ENCODE measurements at regions not wholly inside any gene's neighbourhood (a gene's known extent, or its start where the extent isn't known, plus 50 kb on each side); places are given as distances from the start of the nearest gene placed in this dataset.
"Not testable (repeated sequence)": the region's sequence is repeated elsewhere in the genome, so short reads cannot be mapped to it uniquely, and the experiment has no call there.

- DNase-seq (ENCODE audit: low spot score) = peak; percentile 47
Observed at GRCh38 chr14:34300882-34301734, 160.9 kb downstream of the SPTSSA start.

DNA sequence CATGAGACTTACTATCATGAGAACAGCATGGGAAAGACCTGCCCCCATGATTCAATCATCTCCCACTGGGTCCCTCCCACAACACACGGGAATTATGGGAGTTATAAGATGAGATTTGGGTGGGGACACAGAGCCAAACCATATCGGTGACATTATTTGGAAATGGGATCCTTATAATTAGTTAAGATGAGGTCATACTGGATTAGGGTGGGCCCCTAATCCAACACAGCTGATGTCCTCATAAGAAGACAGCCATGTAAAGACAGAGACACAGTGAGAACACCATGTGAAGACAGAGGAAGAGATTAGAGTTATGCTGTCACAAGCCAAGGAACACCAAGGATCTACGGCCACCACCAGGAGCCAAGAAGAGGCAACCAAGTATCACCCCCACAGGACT, 161.7 kb downstream of the SPTSSA start:
- DNase-seq (ENCODE audit: low spot score) = no peak

- DNase-seq (ENCODE audit: low spot score) = no peak
Observed at GRCh38 chr14:34299360-34299759, 162.7 kb downstream of the SPTSSA start.

DNA sequence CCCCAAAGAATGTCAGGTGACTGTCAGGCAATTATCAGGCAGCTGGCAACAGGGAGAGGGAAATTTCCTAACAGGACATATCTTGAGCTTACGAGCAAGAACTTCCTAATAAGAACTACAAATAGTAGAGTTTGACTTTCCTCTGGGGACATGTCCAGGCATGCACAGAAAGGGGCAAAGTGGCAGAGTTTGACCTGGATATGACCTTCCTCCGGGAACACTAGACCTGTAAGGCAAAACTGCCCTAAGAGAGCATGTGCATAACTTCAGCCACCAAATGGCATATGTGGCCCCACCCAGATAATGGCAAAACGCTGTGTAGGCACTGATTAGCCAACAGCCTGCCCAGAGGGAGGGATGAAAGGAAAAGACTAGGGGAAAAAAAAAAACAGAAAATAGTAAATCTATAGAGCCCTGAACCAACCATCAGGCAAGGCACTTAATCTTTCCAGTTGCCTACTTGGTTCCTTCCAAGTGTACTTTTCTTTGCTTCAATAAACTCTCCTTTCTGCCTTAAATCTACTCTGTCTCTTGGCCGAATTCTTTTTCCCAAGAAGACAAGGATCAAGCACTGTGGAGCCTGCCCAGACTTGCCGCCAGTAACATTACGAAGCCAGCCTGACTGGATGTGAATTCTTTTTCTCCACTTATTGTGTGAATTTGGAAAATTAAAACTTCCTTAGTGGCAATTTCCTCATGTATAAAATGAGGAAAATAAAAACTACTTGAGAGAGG, 164.1 kb downstream of the SPTSSA start:
- peak; percentile 47 for DNase-seq (ENCODE audit: low spot score)

DNA sequence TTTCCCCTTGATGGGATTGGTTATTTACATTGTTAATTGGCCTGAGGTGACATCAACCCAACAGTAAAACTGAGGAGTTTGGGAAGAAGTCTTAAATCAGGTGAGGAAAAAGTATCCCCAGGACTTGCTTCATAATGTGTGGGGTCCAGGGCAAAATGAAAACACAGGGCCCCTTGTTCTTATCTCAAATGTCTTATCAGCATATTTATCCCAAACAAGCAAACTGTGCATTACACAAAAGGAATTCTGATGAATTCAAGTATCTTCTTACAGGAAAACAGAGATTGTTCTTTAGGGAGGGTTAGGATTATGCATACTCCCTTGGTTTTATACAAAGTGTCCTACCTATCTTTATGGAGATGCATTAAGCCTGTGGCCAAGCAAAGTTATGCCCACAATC, 178.4 kb downstream of the SPTSSA start:
- no peak for DNase-seq (ENCODE audit: low spot score)

- DNase-seq (ENCODE audit: low spot score) = no peak
Observed at GRCh38 chr14:34277191-34277590, 184.8 kb downstream of the SPTSSA start.

- DNase-seq (ENCODE audit: low spot score) = no peak
Observed at GRCh38 chr14:34275530-34275929, 186.5 kb downstream of the SPTSSA start.

GRCh38 chr14:34275078-34275477, 187.0 kb downstream of the SPTSSA start:
- DNase-seq (ENCODE audit: low spot score) = no peak

DNA sequence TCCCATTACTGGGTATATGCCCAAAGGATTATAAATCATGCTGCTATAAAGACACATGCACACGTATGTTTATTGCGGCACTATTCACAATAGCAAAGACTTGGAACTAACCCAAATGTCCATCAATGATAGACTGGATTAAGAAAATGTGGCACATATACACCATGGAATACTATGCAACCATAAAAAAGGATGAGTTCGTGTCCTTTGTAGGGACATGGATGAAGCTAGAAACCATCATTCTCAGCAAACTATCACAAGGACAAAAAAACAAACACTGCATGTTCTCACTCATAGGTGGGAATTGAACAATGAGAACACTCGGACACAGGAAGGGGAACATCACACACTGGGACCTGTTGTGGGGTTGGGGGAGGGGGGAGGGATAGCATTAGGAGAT, 188.3 kb downstream of the SPTSSA start:
- not testable (repeated sequence) for DNase-seq (ENCODE audit: low spot score)

- DNase-seq (ENCODE audit: low spot score) = no peak
Observed at GRCh38 chr14:34270361-34270760, 191.7 kb downstream of the SPTSSA start.

DNA sequence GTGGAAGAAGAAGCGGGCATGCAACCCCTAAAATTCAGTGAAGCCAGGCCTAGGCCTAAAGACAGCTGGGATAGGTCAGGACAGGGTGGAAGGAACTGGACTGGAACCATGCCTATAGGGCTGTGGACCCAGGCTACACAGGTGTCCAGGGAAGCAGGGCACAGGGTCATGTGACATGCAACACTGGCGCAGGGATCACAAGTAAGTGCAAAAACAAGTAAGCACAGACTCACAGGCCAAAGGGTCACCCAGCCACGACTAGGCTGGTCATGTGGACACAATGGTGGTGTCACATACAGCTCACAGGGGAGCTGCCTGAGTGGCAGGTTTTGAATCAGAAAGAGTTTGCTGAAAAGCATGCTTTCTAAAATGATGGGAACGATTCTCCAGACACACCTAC, 195.7 kb downstream of the SPTSSA start:
- DNase-seq (ENCODE audit: low spot score) = no peak

GRCh38 chr14:34262127-34262910, 199.7 kb downstream of the SPTSSA start:
- no peak for DNase-seq (ENCODE audit: low spot score)

DNA sequence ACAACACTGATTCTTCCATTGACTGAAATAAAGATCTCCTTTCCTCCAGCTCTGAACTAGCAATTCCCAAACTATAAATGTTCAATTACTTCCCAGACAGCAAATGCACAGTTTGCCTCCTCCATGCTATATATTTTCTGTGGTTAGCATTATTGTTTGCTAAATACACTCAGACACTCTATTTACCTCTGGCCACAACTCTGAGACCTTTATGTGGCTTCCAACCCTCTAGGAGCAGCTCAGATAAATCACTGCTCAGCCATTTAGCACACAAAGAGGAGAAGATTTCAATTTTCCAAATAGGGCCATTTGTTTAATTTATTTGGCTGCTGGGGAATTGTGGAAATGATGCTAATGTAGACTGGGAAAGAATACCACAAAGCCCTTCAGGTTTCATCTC, 202.0 kb downstream of the SPTSSA start:
- no peak for DNase-seq (ENCODE audit: low spot score)

DNA sequence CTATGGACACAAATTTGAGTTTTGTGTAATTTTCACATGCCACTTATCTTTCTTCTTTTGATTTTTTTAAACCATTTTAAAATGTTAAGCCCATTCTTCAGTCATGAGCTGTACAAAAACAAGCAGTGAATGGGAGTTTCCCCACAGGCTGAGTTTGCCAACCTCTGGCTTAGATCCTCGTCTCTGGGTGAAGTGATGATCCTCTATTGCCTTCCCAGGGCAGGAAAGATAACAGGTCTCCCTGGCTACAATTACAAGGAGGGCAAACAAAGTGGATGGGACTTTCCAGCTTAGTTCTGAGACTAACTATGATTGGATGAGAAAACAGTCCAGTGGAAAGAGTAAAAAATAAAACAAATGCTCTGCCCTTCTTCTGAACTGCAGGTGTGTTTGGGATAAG, 203.7 kb downstream of the SPTSSA start:
- DNase-seq (ENCODE audit: low spot score) = no peak

- DNase-seq (ENCODE audit: low spot score) = no peak
Observed at GRCh38 chr14:34257505-34257904, 204.5 kb downstream of the SPTSSA start.

GRCh38 chr14:34256223-34256622, 205.8 kb downstream of the SPTSSA start:
- no peak for DNase-seq (ENCODE audit: low spot score)

GRCh38 chr14:34254571-34254970, 207.5 kb downstream of the SPTSSA start:
- DNase-seq (ENCODE audit: low spot score) = no peak

DNA sequence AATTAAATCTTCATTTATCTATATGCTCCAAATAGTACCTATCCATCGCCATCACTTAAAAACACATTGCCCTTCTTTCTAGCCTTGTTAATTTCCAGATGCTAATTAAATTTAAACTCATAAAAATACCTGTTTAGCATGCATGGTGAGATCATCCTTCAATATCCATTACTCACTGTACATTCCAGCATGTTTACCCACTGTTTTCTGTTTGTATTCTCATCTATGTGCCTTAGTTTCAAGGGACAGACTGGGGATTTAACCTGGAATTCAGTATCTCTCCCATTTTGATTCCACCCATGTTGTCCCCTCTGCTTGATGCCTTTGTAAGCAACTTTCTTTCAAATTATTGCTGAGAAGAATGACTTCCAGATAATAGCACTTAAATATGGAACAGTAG, 208.0 kb downstream of the SPTSSA start:
- no peak for DNase-seq (ENCODE audit: low spot score)

GRCh38 chr14:34252227-34252626, 209.8 kb downstream of the SPTSSA start:
- no peak for DNase-seq (ENCODE audit: low spot score)

DNA sequence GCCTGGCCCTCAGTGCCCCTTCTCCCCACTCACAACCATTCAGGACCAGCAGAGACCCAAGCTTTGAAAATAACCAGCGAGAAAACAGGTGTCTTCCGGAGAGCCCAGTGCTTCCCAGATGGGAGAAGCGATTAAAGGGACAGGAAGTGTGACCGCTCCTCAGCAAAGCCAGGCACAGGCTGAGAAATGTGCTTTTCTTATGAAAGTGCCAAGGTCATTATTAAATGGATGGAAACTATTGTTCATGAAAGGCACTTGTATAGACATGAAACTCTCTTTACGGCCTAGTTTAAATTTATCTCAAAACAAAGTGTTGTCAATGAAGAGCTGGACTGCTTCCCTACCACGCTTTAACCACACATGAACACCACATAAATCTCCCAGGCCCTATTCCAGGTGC, 210.4 kb downstream of the SPTSSA start:
- no peak for DNase-seq (ENCODE audit: low spot score)

- DNase-seq (ENCODE audit: low spot score) = no peak
Observed at GRCh38 chr14:34250959-34251358, 211.1 kb downstream of the SPTSSA start.

GRCh38 chr14:34247605-34248004, 214.4 kb downstream of the SPTSSA start:
- DNase-seq (ENCODE audit: low spot score) = no peak

GRCh38 chr14:34246206-34246605, 215.8 kb downstream of the SPTSSA start:
- no peak for DNase-seq (ENCODE audit: low spot score)

All from SW480 (cell line).